Peyer's patch (tissue), 4 donors: ENCODE measurements at regions not wholly inside any gene's neighbourhood (a gene's known extent, or its start where the extent isn't known, plus 50 kb on each side); places are given as distances from the start of the nearest gene placed in this dataset.

Experiments
- CTCF ChIP-seq, 6 experiments: fragments of 450-650 bp in 4 of 6; fragments of 200-600 bp in 2 of 6; sonication (generic) in 1 of 6; IDR thresholded peaks; one replicate each; pipeline ENCODE4 v1.5.1; 2017 to 2019; ENCODE audit warnings: antibody characterized with exemption in 6 of 6, mild to moderate bottlenecking in 3 of 6, moderate library complexity in 1 of 6
- POLR2A ChIP-seq, 2 donors: fragments of 450-650 bp; IDR thresholded peaks; one replicate each; pipeline ENCODE4 v1.5.1; 2017; ENCODE audit warnings: antibody characterized with exemption in 2 of 2, mild to moderate bottlenecking in 2 of 2, moderate library complexity in 2 of 2

GRCh38 chr15:87207990-87208580 lies 1048.5 kb downstream of the NTRK3 start:
- TF ChIP-seq CTCF (IDR thresholded peaks at IDR 0.05) (no peak), POLR2A (IDR thresholded peaks at IDR 0.05) (no peak)
